ENCODE measurements at regions not wholly inside any gene's neighbourhood (a gene's known extent, or its start where the extent isn't known, plus 50 kb on each side); places are given as distances from the start of the nearest gene placed in this dataset.

DNA sequence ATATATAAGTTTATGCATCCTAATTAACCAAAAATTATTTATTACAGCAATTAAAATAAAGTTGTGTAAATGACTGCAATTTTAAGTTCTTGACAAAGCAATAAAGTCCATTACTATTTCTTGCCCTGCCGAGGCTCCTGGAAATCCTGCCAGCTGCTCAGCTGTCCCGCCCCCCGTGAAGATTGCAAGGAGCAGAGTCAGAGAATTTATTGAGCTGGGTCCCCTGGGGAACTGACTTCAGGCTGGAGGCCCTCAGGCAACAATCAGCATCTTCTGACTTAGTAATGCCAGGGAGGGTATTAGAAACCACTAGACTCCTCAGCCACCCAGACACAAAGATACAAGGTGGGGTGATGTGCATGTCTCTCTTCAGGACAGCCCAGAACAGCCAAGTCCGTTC, 92.3 kb downstream of the EDN3 start:
- Mint-ChIP-seq H3K4me3 (no peak overlapping the region), H3K27ac (no peak overlapping the region), H3K36me3 (no peaks in the 10 kb centered on the region), H3K4me1 (ENCODE audit: low read depth in 2 of 2) (no peaks in the 10 kb centered on the region), H3K27me3 (peaks cover 5 to 33% of the 10 kb centered on the region in 2 donors), H3K9me3 (no peaks in the 10 kb centered on the region)
- no peak for ATAC-seq
- no peak for DNase-seq (ENCODE audit: low spot score)

DNA sequence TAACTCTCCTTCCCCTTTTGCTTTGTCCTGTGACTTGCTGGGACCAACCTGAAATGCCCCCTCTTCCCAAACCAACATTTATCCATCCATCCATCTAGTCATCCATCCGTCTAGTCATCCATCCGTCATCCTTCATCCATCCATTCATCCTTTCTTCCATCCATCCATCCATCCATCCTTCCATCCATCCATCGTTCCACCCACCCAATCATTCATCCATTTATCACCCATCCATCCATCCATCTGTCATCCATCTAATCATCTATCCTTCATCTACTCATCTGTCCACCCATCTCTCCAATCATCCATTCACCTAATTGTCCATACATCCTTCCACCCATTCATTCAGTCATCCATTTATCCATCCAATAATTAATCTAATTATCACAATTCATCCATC, 92.7 kb downstream of the EDN3 start:
- ATAC-seq, result no peak
- H3K4me3 Mint-ChIP-seq, result no peak overlapping the region

DNA sequence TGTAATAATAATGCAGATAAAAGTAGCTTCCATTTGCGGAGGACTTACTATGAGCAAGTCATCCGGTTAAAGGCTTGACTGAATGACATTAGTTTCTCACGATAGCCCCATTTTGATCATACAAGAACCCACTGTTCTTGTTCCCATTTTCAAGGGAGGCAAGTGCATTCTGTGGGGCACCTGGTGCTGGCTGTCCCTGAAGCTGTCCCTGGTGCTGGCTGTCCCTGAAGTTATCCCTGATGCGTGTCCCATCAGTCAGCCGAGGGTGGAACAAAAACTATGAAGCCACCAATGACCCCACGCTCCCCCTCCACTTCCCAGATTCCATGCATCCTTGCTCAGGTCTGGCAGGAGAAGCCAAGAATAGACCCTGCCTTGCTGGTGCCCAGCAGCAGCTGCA, 95.3 kb downstream of the EDN3 start:
- no peak overlapping the region for H3K27ac Mint-ChIP-seq
- DNase-seq (ENCODE audit: low spot score), result no peak
- no peaks in the 10 kb centered on the region for H3K4me1 Mint-ChIP-seq (ENCODE audit: low read depth in 2 of 2)
- no peaks in the 10 kb centered on the region for H3K36me3 Mint-ChIP-seq
- H3K27me3 Mint-ChIP-seq, result peaks cover 5 to 25% of the 10 kb centered on the region in 2 donors
- no peak overlapping the region for H3K4me3 Mint-ChIP-seq
- no peaks in the 10 kb centered on the region for H3K9me3 Mint-ChIP-seq
- ATAC-seq, result no peak

More for the DNA sequence above, 92.7 kb downstream of the EDN3 start:
- H3K36me3 Mint-ChIP-seq, result no peaks in the 10 kb centered on the region
- peaks cover 5 to 33% of the 10 kb centered on the region in 2 donors for H3K27me3 Mint-ChIP-seq
- no peak overlapping the region for H3K27ac Mint-ChIP-seq
- H3K4me1 Mint-ChIP-seq (ENCODE audit: low read depth in 2 of 2), result no peaks in the 10 kb centered on the region
- no peaks in the 10 kb centered on the region for H3K9me3 Mint-ChIP-seq
- DNase-seq (ENCODE audit: low spot score), result no peak

DNA sequence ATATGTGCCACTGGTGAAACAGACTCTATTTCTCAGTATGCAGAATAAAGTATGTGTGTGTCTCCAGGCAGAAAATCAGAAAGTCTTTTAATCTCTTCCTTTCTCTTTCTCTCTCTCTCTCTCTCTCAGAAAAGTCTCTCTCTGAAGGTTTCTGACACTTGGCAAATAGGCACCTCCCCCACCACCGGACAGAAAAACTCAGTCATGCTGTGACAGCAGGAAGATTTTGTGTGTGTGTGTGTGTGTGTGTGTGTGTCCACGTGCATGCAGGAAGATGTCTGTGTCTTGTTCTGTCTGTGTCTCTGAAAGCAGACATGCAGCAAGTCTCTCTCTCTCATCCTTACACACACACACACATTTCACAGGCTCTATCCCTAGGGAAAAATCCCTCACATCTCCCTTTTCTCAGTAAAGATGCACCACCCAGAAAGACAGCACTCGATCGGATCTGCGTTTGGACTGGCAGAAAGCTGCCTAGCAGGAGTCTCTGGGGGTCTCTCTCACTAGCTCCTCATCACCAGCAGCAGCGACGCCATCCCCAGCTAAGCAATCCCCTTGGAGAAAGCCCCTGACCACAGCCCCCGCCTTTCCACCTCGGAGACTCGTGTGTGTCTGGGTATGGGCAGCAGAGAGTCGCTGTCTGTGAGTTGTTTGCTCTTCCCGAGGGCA, 98.3 kb downstream of the EDN3 start:
- no peaks in the 10 kb centered on the region for H3K4me1 Mint-ChIP-seq (ENCODE audit: low read depth in 2 of 2)
- no peak overlapping the region for H3K27ac Mint-ChIP-seq
- no peak for DNase-seq (ENCODE audit: low spot score)
- no peak overlapping the region for H3K4me3 Mint-ChIP-seq
- H3K36me3 Mint-ChIP-seq, result no peaks in the 10 kb centered on the region
- no peaks in the 10 kb centered on the region for H3K9me3 Mint-ChIP-seq
- peaks cover 0 to 15% of the 10 kb centered on the region in 2 donors for H3K27me3 Mint-ChIP-seq
- no peak for ATAC-seq

DNA sequence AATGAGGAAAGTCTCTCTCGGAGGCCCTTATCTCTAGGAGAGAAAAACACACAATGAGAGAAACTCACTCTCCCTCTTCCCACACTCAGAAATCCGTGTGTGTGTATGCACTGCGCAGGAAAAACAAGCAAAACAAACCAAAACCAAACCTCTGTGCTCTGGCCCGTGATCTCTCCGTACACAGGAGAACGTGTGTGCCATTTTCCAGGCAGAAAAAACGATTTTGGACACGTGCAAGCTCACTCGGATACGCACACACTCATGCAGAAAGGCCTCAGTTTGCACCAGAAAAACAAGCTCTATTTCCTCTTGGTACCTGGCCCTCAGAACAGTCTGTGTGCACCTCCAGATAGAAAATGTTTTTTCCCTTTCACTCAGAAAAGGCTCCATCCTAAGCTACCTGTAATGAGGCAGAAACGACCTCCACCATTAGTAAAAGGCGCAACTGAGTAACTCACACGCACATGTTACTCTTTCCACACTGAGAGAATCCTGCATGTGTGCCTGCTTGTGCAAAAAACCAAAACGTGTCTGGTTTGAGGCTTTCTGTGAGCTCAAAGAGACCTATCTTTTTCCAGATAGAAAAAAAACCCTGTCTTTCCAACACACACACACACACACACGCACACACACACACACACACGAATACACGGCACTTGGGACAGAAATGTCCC, 99.2 kb downstream of the EDN3 start:
- Mint-ChIP-seq H3K36me3 (no peaks in the 10 kb centered on the region), H3K4me1 (ENCODE audit: low read depth in 2 of 2) (no peaks in the 10 kb centered on the region), H3K9me3 (no peaks in the 10 kb centered on the region), H3K27me3 (peaks cover 5 to 17% of the 10 kb centered on the region in 2 donors), H3K27ac (no peak overlapping the region), H3K4me3 (no peak overlapping the region)
- no peak for ATAC-seq
- no peak for DNase-seq (ENCODE audit: low spot score)

DNA sequence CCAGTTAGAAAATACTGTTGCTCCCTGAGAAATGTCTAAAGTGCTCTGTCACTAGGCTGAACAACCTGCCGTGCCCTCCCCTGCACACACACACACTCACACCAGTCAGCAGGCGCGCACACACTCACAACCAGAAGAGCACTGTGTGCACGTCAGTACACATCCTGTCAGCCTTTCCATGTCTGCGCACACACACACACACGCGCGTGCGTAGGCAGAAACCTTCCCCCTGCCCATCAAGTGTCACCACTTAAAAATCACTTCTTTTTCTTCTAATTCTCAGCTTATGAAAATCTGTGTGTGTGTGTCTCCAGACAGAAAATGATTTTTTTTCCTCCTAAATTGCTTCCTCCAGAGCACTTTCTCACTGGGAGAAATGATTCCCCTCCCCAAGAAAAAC, 100.3 kb downstream of the EDN3 start:
- H3K4me1 Mint-ChIP-seq (ENCODE audit: low read depth in 2 of 2), result no peaks in the 10 kb centered on the region
- no peaks in the 10 kb centered on the region for H3K9me3 Mint-ChIP-seq
- ATAC-seq, result no peak
- H3K27ac Mint-ChIP-seq, result no peak overlapping the region
- H3K27me3 Mint-ChIP-seq, result peaks cover 10 to 19% of the 10 kb centered on the region in 2 donors
- H3K36me3 Mint-ChIP-seq, result no peaks in the 10 kb centered on the region
- H3K4me3 Mint-ChIP-seq, result no peak overlapping the region
- no peak for DNase-seq (ENCODE audit: low spot score)

DNA sequence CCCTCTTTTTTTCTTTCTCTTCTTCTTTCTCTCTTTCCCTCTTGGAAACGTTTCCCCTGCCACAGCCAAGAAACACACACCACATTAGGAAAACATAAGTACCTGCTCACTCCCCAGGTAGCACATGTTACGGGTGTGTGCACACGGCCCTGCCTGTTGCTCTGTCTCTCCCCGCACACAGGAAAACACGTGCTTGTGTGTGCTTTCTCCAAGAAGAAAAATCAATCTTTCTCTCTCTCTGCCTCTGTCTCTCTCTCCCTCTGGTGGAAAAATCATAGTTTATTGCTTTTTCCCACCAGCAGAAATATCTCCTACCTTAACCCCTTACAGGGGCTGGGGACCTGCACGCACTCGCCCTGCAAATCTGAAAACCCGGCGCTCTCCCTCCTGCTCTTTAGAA, 102.3 kb downstream of the EDN3 start:
- DNase-seq (ENCODE audit: low spot score) (no peak), ATAC-seq (no peak)
- no peaks in the 10 kb centered on the region for H3K4me1 Mint-ChIP-seq (ENCODE audit: low read depth in 2 of 2)
- no peaks in the 10 kb centered on the region for H3K36me3 Mint-ChIP-seq
- no peaks in the 10 kb centered on the region for H3K9me3 Mint-ChIP-seq
- peaks cover 16 to 20% of the 10 kb centered on the region in 2 donors for H3K27me3 Mint-ChIP-seq
- no peak overlapping the region for H3K4me3 Mint-ChIP-seq
- no peak overlapping the region for H3K27ac Mint-ChIP-seq

DNA sequence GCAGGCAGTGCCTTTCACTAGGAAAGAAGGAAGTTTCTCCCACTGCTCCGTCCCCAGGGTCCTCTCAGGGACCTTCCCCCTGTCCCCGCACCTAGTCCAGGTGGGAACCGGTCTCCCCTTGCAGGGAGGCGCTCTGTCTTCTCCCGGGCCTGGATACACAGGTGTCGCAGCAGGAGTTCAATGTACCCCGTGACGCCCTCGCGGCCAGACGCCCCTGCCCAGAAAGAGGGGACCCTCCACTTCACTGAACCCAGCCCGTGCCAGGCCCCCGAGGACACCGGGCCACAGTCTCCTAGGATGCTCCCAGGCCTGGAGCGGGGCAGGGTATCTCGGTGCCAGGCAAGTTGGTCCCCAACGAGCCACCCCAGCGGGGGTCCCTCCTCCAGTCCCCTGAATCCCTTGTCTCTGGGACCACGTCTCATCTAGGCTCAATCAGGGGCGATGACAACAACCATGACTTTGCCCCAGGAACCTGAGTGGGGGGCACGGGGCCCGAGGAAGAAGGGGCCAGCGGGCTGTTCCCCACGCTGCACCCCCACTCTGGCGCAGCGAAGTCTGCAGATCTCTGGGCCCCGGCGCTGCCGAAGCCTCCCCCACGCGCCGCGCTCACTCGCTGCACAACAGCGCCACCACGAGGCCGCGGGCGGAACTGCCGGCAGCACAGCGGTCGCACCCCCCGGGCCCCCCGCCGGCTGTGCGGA, 103.0 kb downstream of the EDN3 start:
- Mint-ChIP-seq H3K9me3 (no peaks in the 10 kb centered on the region), H3K4me3 (no peak overlapping the region), H3K27ac (no peak overlapping the region), H3K27me3 (peaks cover 16 to 20% of the 10 kb centered on the region in 2 donors), H3K36me3 (no peaks in the 10 kb centered on the region), H3K4me1 (ENCODE audit: low read depth in 2 of 2) (no peaks in the 10 kb centered on the region)
- DNase-seq (ENCODE audit: low spot score), result no peak
- peak; percentile 76 to 77 for ATAC-seq

DNA sequence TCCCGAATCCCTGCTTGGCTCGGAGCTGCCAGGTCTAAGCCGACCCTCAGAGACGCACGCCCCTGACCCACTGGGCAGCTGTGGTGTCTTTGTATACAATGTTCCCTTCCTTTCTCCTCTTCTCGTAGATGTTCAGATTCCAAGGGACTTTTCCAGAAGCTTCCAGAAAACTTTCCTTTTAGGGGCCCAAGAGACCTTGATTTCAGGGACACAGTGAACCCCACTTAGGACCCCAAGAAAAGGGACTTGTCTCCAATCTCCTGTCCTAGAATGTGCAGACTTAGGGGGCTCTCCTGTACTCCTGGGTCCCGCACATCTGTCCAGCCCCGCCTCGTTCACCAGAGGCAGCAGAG, 103.5 kb downstream of the EDN3 start:
- no peaks in the 10 kb centered on the region for H3K36me3 Mint-ChIP-seq
- DNase-seq (ENCODE audit: low spot score) (no peak), ATAC-seq (no peak)
- no peak overlapping the region for H3K4me3 Mint-ChIP-seq
- no peaks in the 10 kb centered on the region for H3K9me3 Mint-ChIP-seq
- H3K27me3 Mint-ChIP-seq, result peaks cover 16 to 23% of the 10 kb centered on the region in 2 donors
- no peaks in the 10 kb centered on the region for H3K4me1 Mint-ChIP-seq (ENCODE audit: low read depth in 2 of 2)
- no peak overlapping the region for H3K27ac Mint-ChIP-seq

DNA sequence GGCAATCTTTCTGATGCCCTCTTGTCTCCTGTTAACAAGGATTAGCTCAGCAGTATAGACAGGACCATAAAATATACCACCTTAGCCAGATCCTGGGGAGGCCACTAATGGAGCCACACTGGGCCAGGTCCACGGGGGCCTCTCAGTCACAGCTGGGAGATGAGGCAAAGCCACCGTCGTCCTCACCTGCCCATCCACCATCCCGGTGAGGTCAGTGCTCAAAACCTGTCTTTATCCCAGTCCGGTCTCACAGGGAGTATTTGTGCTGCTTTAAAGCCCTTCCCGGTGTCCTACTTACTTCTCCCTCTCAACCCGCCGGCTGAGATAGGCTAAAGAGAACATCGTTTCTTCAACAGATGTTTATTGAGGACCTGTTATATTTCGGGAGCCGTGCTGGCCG, 104.3 kb downstream of the EDN3 start:
- H3K27ac Mint-ChIP-seq, result no peak overlapping the region
- H3K4me1 Mint-ChIP-seq (ENCODE audit: low read depth in 2 of 2), result no peaks in the 10 kb centered on the region
- no peaks in the 10 kb centered on the region for H3K36me3 Mint-ChIP-seq
- ATAC-seq (no peak), DNase-seq (ENCODE audit: low spot score) (no peak)
- no peak overlapping the region for H3K4me3 Mint-ChIP-seq
- peaks cover 16 to 25% of the 10 kb centered on the region in 2 donors for H3K27me3 Mint-ChIP-seq
- no peaks in the 10 kb centered on the region for H3K9me3 Mint-ChIP-seq

DNA sequence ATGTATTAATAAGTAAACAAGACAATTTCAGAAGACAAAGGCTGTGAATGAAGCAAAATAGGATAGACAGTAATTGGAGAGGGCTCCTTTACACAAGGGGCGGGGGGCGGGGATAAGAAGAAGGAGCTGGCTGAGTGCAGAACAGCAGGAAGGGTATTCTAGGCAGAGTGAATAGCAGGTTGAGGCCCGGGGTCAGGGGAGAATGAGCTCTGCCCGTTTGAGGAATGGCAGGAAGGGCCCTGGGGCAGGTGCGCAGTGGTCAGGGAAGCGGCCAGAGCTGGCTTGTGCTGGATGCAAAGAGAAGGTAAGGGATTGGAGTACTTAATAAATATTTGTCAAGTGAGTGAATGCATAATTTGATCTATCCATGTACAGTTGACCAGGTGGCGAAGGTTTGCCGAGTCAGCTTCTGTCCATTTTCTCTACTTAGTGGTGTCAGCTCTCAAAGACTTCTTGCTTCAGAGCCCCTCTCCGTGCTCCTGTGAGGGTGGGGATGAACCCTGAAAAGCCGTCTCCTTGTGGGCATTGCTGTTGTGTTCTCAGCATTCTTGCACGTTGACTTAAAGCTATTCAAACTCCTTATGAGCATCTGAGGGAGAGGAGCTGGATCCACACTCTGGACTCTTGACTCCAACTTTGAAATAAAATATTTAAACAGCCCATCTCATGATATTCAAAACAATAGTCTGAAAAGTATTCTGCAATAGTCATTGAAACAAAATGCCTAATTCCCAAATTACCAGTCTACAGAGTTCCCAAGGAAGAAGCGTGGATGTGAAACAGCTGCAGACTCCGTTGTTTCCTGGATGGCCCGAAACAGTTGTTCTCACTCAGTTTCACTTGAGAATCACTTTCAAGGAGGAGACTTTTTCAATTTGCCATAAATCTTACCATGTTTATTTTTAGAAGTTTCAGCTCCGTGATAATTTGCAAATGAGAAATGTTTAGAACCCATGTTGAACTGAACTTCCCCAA, 105.1 kb downstream of the EDN3 start:
- no peaks in the 10 kb centered on the region for H3K36me3 Mint-ChIP-seq
- no peak overlapping the region for H3K27ac Mint-ChIP-seq
- no peaks in the 10 kb centered on the region for H3K9me3 Mint-ChIP-seq
- H3K4me1 Mint-ChIP-seq (ENCODE audit: low read depth in 2 of 2), result no peaks in the 10 kb centered on the region
- peaks cover 16 to 25% of the 10 kb centered on the region in 2 donors for H3K27me3 Mint-ChIP-seq
- DNase-seq (ENCODE audit: low spot score) (no peak), ATAC-seq (no peak)
- H3K4me3 Mint-ChIP-seq, result no peak overlapping the region

DNA sequence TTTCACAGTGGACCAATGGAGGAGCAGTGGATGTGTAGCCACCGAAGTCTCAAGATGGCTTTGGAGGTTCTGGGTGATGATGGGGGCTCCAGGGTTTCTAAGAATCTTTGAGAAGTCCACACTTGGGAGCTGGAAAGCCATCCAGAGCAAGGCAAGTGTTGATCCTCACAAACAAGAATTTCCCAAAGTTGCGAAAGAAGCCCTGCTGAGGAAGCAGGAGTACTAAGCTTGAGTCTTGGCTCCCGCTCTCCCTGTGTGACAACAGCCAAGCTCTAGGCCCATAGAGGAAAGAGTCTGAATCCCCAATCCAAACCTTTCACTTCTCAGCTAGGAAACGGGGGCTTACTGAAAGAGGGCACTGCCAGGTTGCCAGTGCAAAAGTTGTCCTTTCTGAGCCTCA, 106.0 kb downstream of the EDN3 start:
- Mint-ChIP-seq H3K9me3 (no peaks in the 10 kb centered on the region), H3K36me3 (no peaks in the 10 kb centered on the region), H3K27me3 (peaks cover 16 to 25% of the 10 kb centered on the region in 2 donors), H3K4me3 (no peak overlapping the region), H3K27ac (no peak overlapping the region), H3K4me1 (ENCODE audit: low read depth in 2 of 2) (no peaks in the 10 kb centered on the region)
- ATAC-seq (no peak), DNase-seq (ENCODE audit: low spot score) (no peak)

DNA sequence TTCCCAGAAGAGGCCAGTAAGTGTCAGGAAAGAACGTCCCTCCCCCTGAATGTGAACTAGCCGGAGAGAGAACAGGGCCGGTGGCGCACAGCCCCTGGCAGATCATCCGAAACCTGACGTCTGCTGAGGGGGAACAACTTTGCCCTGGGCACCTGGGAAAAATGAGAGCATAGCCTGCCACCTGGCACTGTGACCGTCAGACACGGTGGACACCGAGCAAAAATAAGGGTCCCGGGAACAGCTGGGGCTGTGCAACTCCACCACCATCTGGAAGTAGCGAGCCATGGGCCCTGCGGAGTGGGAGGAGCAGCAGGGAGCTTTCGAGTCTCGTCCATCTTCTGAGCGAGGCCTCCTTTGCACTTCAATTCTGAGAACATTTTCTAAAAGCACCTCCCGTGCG, 110.8 kb downstream of the EDN3 start:
- Mint-ChIP-seq H3K9me3 (no peaks in the 10 kb centered on the region), H3K4me1 (ENCODE audit: low read depth in 2 of 2) (no peaks in the 10 kb centered on the region), H3K27ac (no peak overlapping the region), H3K27me3 (peaks cover 11 to 14% of the 10 kb centered on the region in 2 donors), H3K4me3 (no peak overlapping the region), H3K36me3 (no peaks in the 10 kb centered on the region)
- no peak for DNase-seq (ENCODE audit: low spot score)
- no peak for ATAC-seq
